H1 (cell line): ENCODE measurements at regions not wholly inside any gene's neighbourhood (a gene's known extent, or its start where the extent isn't known, plus 50 kb on each side); places are given as distances from the start of the nearest gene placed in this dataset.

ENCODE experiments used
- CTCF ChIA-PET: fragments of 300-600 bp; sonication (Branson Sonifier 250); formaldehyde crosslinking; loops from one replicate; lab custom pipeline; 2021; ENCODE audit not compliant: partially characterized antibody; lab: Charles Lee
- POLR2A ChIA-PET: fragments of 300-600 bp; sonication (Branson Sonifier 250); formaldehyde crosslinking; loops from one replicate; lab custom pipeline; 2021; ENCODE audit warnings: inconsistent platforms; ENCODE audit not compliant: partially characterized antibody; lab: Charles Lee
- DNase-seq, 2 experiments: peaks; one replicate each; pipeline versions ENCODE4 v3.0.0 to v3.0.0-alpha.2; 2010 to 2022; ENCODE audit warnings: low spot score in 2 of 2, low read depth in 1 of 2, mixed read lengths in 1 of 2
- FAIRE-seq: peaks from 2 replicates; lab custom pipeline; 2011; peaks lifted over from hg19 to GRCh38; lab: Jason Lieb, UNC
- H2AFZ ChIP-seq: 2 replicates; pipeline ENCODE4 v1.8.1; 2012; ENCODE audit warnings: low read length, inconsistent platforms
- H2AK5ac ChIP-seq: 2 replicates; pipeline ENCODE4 v1.6.1; 2013; ENCODE audit warnings: low read depth, low read length
- H2BK120ac ChIP-seq: replicated peaks from 2 replicates; pipeline ENCODE3; 2013; ENCODE audit warnings: low read depth, low read length, inconsistent platforms
- H2BK12ac ChIP-seq: 2 replicates; pipeline ENCODE4 v1.6.1; 2013; ENCODE audit warnings: low read depth, low read length
- H2BK15ac ChIP-seq: 2 replicates; pipeline ENCODE4 v1.6.1; 2013; ENCODE audit warnings: low read length
- H2BK20ac ChIP-seq: 2 replicates; pipeline ENCODE4 v1.6.1; 2013; ENCODE audit warnings: low read length
- H2BK5ac ChIP-seq: 2 replicates; pipeline ENCODE4 v1.6.1; 2013; ENCODE audit warnings: low read depth, low read length
- H3K14ac ChIP-seq: 2 replicates; pipeline ENCODE4 v1.6.1; 2013; ENCODE audit warnings: inconsistent platforms; ENCODE audit not compliant: insufficient read length
- H3K18ac ChIP-seq: 2 replicates; pipeline ENCODE4 v1.6.1; 2013; ENCODE audit warnings: low read length; ENCODE audit errors: extremely low read depth
- H3K23ac ChIP-seq: 2 replicates; pipeline ENCODE4 v1.6.1; 2013; ENCODE audit warnings: inconsistent platforms; ENCODE audit not compliant: insufficient read length
- H3K23me2 ChIP-seq: 2 replicates; pipeline ENCODE4 v1.6.1; 2013; ENCODE audit warnings: low read depth, low read length
- H3K27ac ChIP-seq: 2 replicates; pipeline ENCODE4 v1.6.1; 2011; ENCODE audit warnings: low read depth, low read length, inconsistent platforms
- H3K27me3 ChIP-seq, 4 experiments: replicated peaks in 1 of 4; 1 replicate in 1 of 4; 2 replicates in 3 of 4; pipeline versions ENCODE4 v1.6.1 to v1.8.1; 2011 to 2013; ENCODE audit warnings: low read length in 3 of 4, mild to moderate bottlenecking in 3 of 4, inconsistent platforms in 2 of 4, mixed read lengths in 2 of 4, moderate library complexity in 1 of 4; ENCODE audit not compliant: control insufficient read depth in 3 of 4, insufficient read depth in 3 of 4; ENCODE audit errors: extremely low read depth in 1 of 4
- H3K36me3 ChIP-seq, 4 experiments: 2 replicates each; pipeline versions ENCODE4 v1.6.1 to v1.8.1; 2011 to 2013; ENCODE audit warnings: mild to moderate bottlenecking in 4 of 4, low read length in 3 of 4, moderate library complexity in 2 of 4, control low read depth in 1 of 4, inconsistent platforms in 1 of 4; ENCODE audit not compliant: insufficient read depth in 4 of 4, control insufficient read depth in 2 of 4
- H3K4ac ChIP-seq: replicated peaks from 2 replicates; pipeline ENCODE3; 2013; ENCODE audit warnings: low read length, low read depth, mixed read lengths, inconsistent platforms; ENCODE audit not compliant: insufficient read length
- H3K4me1 ChIP-seq, 4 experiments: replicated peaks in 1 of 4; 1 replicate in 1 of 4; 2 replicates in 3 of 4; pipeline versions ENCODE4 v1.6.1 to v1.8.1; 2011 to 2013; ENCODE audit warnings: low read length in 3 of 4, inconsistent platforms in 2 of 4, mixed read lengths in 1 of 4; ENCODE audit not compliant: insufficient read depth in 4 of 4, control insufficient read depth in 3 of 4
- H3K4me2 ChIP-seq, 2 experiments: 2 replicates each; pipeline versions ENCODE4 v1.6.1 to v1.8.1; 2011 to 2013; ENCODE audit warnings: low read depth in 2 of 2, low read length in 2 of 2, control low read depth in 1 of 2, inconsistent platforms in 1 of 2, mild to moderate bottlenecking in 1 of 2; ENCODE audit not compliant: insufficient read depth in 1 of 2
- H3K4me3 ChIP-seq, 4 experiments: fragments of 200-600, 300-600 bp in 1 of 4; sonication (generic), shearing (Covaris generic), sonication (Bioruptor Twin) in 1 of 4; 2 replicates each; pipeline versions ENCODE4 v1.5.1 to v1.8.1; 2011 to 2016; ENCODE audit warnings: low read length in 4 of 4, low read depth in 3 of 4, control low read depth in 2 of 4, inconsistent platforms in 2 of 4, mild to moderate bottlenecking in 2 of 4, mixed read lengths in 1 of 4, moderate library complexity in 1 of 4; ENCODE audit not compliant: insufficient read depth in 2 of 4; ENCODE audit errors: extremely low read depth in 1 of 4
- H3K56ac ChIP-seq: replicated peaks from 2 replicates; pipeline ENCODE3; 2013; ENCODE audit warnings: low read depth, mild to moderate bottlenecking, mixed read lengths, low read length, inconsistent platforms; ENCODE audit not compliant: insufficient read length
- H3K79me1 ChIP-seq: 2 replicates; pipeline ENCODE4 v1.6.1; 2013; ENCODE audit warnings: low read depth, low read length, control low read depth
- H3K79me2 ChIP-seq, 2 experiments: 2 replicates each; pipeline versions ENCODE4 v1.6.1 to v1.8.1; 2012 to 2013; ENCODE audit warnings: low read length in 2 of 2, mild to moderate bottlenecking in 2 of 2, inconsistent platforms in 1 of 2; ENCODE audit not compliant: insufficient read depth in 2 of 2, control insufficient read depth in 1 of 2
- H3K9ac ChIP-seq, 4 experiments: replicated peaks in 1 of 4; 1 replicate in 1 of 4; 2 replicates in 3 of 4; pipeline versions ENCODE4 v1.6.1 to v1.8.1; 2011 to 2013; ENCODE audit warnings: low read depth in 3 of 4, low read length in 3 of 4, control low read depth in 2 of 4, mild to moderate bottlenecking in 2 of 4, moderate library complexity in 2 of 4, inconsistent platforms in 1 of 4; ENCODE audit errors: extremely low read depth in 1 of 4
- H3K9me3 ChIP-seq, 2 experiments: 2 replicates each; pipeline versions ENCODE4 v1.6.1 to v1.8.1; 2012 to 2013; ENCODE audit warnings: mild to moderate bottlenecking in 2 of 2, moderate library complexity in 2 of 2, control low read depth in 1 of 2, inconsistent platforms in 1 of 2, low read depth in 1 of 2, low read length in 1 of 2, mixed read lengths in 1 of 2; ENCODE audit not compliant: insufficient read depth in 2 of 2
- H4K20me1 ChIP-seq, 2 experiments: replicated peaks in 1 of 2; 2 replicates each; pipeline versions ENCODE3 to v1.8.1; 2011 to 2013; ENCODE audit warnings: inconsistent platforms in 2 of 2, low read length in 2 of 2, mild to moderate bottlenecking in 1 of 2; ENCODE audit not compliant: insufficient read depth in 2 of 2, control insufficient read depth in 1 of 2
- H4K5ac ChIP-seq: 2 replicates; pipeline ENCODE4 v1.6.1; 2013; ENCODE audit warnings: low read length, low read depth, mixed read lengths, inconsistent platforms; ENCODE audit not compliant: insufficient read length
- H4K8ac ChIP-seq: 2 replicates; pipeline ENCODE4 v1.8.0; 2013; ENCODE audit warnings: mild to moderate bottlenecking, moderate library complexity, low read length, inconsistent platforms; ENCODE audit not compliant: insufficient read depth; ENCODE audit errors: extremely low read depth
- H4K91ac ChIP-seq: replicated peaks from 2 replicates; pipeline ENCODE3; 2013; ENCODE audit warnings: low read length, mixed read lengths, inconsistent platforms; ENCODE audit not compliant: insufficient read length
- CEBPB ChIP-seq: IDR thresholded peaks from 2 replicates; pipeline ENCODE4 v1.6.1; 2012; ENCODE audit warnings: low read depth, low read length
- FOSL1 ChIP-seq: IDR thresholded peaks from 2 replicates; pipeline ENCODE4 v1.6.1; 2011; ENCODE audit warnings: mild to moderate bottlenecking, low read depth, low read length, moderate library complexity; ENCODE audit not compliant: insufficient read depth
- KDM5A ChIP-seq: fragments of 200-600 bp; IDR thresholded peaks from 2 replicates; pipeline ENCODE4 v1.7.1; 2012; ENCODE audit warnings: mild to moderate bottlenecking, low read length, inconsistent platforms, mixed read lengths
- POLR2A ChIP-seq, 2 experiments: IDR thresholded peaks; 1 replicate in 1 of 2; 2 replicates in 1 of 2; pipeline ENCODE4 v1.6.1; 2011; ENCODE audit warnings: low read depth in 2 of 2, low read length in 2 of 2, mild to moderate bottlenecking in 2 of 2; ENCODE audit errors: control extremely low read depth in 1 of 2
- POU5F1 ChIP-seq: IDR thresholded peaks from 2 replicates; pipeline ENCODE4 v1.6.1; 2011; ENCODE audit warnings: low read depth, mild to moderate bottlenecking, low read length, moderate library complexity
- RNF2 ChIP-seq: fragments of 200-900, 300-1000 bp; sonication (generic); IDR thresholded peaks from 2 replicates; pipeline ENCODE4 v1.7.1; 2016; ENCODE audit warnings: borderline replicate concordance, low read depth, mild to moderate bottlenecking, antibody characterized with exemption, low read length; ENCODE audit not compliant: poor library complexity, severe bottlenecking; ENCODE audit errors: missing control alignments
- whole genome bisulfite sequencing, 2 experiments: shearing (Covaris generic) in 1 of 2; methylation state at CpG; one replicate each; pipeline versions ENCODE4 v1.1.6 to v1.1.7; 2013 to 2015; ENCODE audit warnings: low lambda C conversion rate in 2 of 2, mixed read lengths in 2 of 2, inconsistent platforms in 1 of 2, low coverage in 1 of 2, missing lambda C conversion rate in 1 of 2; ENCODE audit not compliant: insufficient replicate concordance in 2 of 2, insufficient coverage in 1 of 2, insufficient read length in 1 of 2; ENCODE audit errors: extremely low coverage in 1 of 2, missing lambda C conversion rate in 1 of 2; 5-methylcytosine and 5-hydroxymethylcytosine counted together

DNA sequence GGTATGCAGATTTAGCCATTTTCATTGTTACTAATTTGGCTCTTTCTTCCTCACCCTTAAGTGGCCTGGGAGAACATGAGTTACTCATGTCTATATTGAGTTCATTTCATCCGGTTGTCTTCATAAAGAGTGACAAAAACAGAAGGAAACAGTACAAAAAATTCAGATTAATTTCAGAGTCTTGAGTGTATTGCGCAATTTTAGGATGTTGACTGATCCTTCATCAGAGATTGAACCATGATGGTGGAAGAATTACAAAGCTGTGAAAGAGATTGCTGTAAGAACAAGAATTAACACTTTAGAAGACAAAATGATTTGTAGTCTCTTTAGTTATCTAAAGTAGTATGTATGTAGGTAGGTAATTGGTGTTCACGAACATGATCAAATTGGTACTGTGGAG lies 194.0 kb upstream of the PPP1R3A start:
- ChIA-PET CTCF (no interaction called here), POLR2A (no interaction called here)
- Histone ChIP-seq H3K79me1 (no peaks in the 10 kb centered on the region), H3K4ac (no peak overlapping the region), H3K9ac (no peak overlapping the region), H2BK12ac (no peak overlapping the region), H3K4me2 (no peak overlapping the region), H3K9me3 (no peaks in the 10 kb centered on the region), H3K4me1 (no peaks in the 10 kb centered on the region), H3K23ac (no peak overlapping the region), H2BK15ac (no peak overlapping the region), H2BK120ac (no peak overlapping the region), H3K14ac (no peak overlapping the region), H4K91ac (no peak overlapping the region), H2BK20ac (no peak overlapping the region), H4K8ac (no peak overlapping the region), H3K79me2 (no peaks in the 10 kb centered on the region), H3K18ac (no peak overlapping the region), H2AFZ (no peak overlapping the region; the same call in 1 of the 2 replicates), H2BK5ac (no peak overlapping the region), H4K5ac (no peak overlapping the region), H3K36me3 (no peaks in the 10 kb centered on the region), H3K23me2 (no peaks in the 10 kb centered on the region), H4K20me1 (no peaks in the 10 kb centered on the region), H3K4me3 (no peak overlapping the region), H3K56ac (no peak overlapping the region), H3K27me3 (no peaks in the 10 kb centered on the region), H2AK5ac (no peak overlapping the region), H3K27ac (no peak overlapping the region)
- TF ChIP-seq POU5F1, result no peak
- TF ChIP-seq CEBPB, result peak; percentile 95
- no peak for TF ChIP-seq POLR2A (IDR thresholded peaks at IDR 0.05; ENCODE audit: control extremely low read depth in 1 of 2, low read depth in 2 of 2, low read length in 2 of 2)
- no peak for TF ChIP-seq RNF2
- TF ChIP-seq FOSL1, result no peak
- TF ChIP-seq KDM5A, result no peak
- WGBS, 2 experiments, result 72% methylated on average over 3 of the region's 3 CpGs; no CpG with 5 or more reads in 1 of the 2 experiments
- no peak for DNase-seq
- no peak for FAIRE-seq
